AML-193 (cell line): ENCODE measurements at regions not wholly inside any gene's neighbourhood (a gene's known extent, or its start where the extent isn't known, plus 50 kb on each side); places are given as distances from the start of the nearest gene placed in this dataset.
"Not testable (repeated sequence)": the region's sequence is repeated elsewhere in the genome, so short reads cannot be mapped to it uniquely, and the experiment has no call there.

ENCODE experiments used
- DNase-seq, 2 experiments: peaks; one replicate each; lab custom pipeline; 2025; lab: John Stamatoyannopoulos, UW

- DNase-seq = no peak
These were observed 933.9 kb upstream of the EPHA5 start for GRCh38 chr4:66604192-66604591.

DNA sequence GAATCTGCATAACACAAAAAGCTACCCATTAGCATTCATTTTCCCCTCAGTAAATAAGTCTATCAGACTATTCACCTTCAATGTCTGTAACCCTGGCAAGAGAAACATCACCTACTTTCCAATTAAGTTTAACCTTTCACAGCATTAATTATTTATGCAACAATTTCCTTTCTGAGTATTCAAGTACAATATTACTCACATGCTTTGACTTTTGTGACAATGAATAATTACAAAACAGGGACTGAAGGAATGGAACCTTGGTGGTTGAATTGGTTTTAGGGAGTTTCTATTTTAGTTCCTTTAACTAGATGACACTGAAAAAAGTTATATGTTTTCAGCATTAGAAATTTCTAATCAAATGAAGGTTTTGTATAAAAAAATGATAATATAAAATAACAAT lies 932.3 kb upstream of the EPHA5 start:
- DNase-seq = no peak

GRCh38 chr4:66591968-66592367 lies 921.7 kb upstream of the EPHA5 start:
- no peak for DNase-seq

- no peak for DNase-seq
These were observed 920.4 kb upstream of the EPHA5 start for GRCh38 chr4:66590488-66591215.

DNA sequence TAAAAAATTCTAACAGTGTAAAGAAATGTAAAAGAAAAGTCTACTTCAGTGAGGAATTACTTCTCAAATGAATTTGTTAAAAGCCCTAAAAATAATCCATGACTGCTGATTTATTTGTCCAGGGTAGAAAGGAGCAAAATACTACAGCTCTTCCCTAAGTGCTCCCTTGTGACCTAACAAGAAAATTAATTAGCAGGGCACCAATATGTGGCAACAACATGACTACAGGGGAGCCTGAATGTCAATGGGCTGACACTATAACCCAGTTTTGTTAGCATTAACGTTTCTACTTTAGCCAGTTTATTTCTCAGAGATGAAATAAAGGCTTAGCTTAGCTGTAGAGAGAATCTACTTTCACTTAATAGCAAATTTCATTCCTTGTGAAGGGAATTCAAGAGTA lies 918.9 kb upstream of the EPHA5 start:
- no peak for DNase-seq

GRCh38 chr4:66585767-66586166 lies 915.5 kb upstream of the EPHA5 start:
- DNase-seq = no peak

DNA sequence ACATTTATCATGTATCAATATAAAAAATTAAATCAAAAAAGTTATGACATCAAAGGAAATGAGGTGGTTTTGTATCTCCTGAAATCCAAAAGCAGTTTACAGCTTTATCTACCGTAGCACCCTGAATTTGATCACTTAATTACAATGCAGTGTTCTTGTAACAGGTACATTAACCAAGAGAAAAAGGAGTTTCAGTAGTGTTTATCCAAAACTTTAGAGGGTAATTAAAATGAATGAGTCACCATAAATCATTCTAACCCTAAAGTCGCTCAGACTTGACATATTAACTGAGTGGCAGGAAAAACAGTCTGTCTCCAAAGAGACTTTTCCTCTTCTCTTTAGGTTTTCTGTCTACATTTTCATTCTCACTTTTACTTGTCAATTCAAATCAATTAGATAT lies 907.6 kb upstream of the EPHA5 start:
- no peak for DNase-seq

- DNase-seq = no peak
These were observed 904.9 kb upstream of the EPHA5 start for GRCh38 chr4:66575008-66575696.

- DNase-seq = no peak
These were observed 904.1 kb upstream of the EPHA5 start for GRCh38 chr4:66574145-66574978.

DNA sequence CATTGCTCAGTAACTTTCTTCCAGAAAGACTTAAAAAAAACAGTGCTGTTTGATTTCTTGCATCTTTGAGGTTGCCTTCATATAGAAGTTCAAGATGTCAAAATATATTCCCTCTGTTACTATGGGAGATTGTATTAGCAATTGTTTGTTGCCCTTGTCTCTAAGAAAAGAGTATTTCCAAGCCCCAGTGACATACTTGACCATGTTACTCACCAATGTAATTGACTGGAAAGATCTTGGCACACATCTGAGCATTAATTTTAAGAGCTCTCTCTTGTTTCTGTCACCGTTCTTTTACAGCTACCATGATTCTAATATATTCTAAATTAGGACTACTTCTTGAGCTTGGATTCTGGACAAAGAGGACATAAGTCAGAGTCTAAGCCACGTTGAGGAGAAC lies 902.7 kb upstream of the EPHA5 start:
- DNase-seq = no peak

DNA sequence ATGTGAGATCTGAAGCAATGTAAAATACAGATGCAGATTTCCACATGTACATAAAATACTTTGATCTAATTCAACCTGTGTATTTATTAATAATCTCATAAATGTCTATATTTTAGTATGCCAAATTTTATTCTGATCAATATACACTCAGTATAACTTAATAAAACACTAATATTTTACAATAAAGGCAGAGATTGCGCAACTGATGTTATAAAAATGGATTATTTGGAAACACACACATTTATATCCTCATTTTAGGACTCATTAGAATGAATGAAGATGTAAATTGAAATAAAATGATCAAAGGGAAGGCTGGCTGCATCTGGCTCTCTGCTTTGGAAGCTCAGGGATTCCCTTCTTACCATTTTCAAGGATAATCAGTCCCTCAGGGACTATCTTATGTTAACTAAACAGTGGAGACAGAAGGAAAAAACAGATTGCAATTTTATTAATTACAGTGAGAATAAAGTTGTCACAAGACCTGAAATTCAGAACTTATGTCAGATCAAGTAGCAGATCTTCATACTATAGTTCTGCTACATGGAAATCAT lies 900.9 kb upstream of the EPHA5 start:
- DNase-seq = no peak

GRCh38 chr4:66569228-66569627 lies 898.9 kb upstream of the EPHA5 start:
- no peak for DNase-seq

GRCh38 chr4:66568431-66568830 lies 898.1 kb upstream of the EPHA5 start:
- no peak for DNase-seq

- DNase-seq = no peak
These were observed 897.7 kb upstream of the EPHA5 start for GRCh38 chr4:66568001-66568400.

- no peak for DNase-seq
These were observed 897.3 kb upstream of the EPHA5 start for GRCh38 chr4:66567551-66567950.

GRCh38 chr4:66565801-66566200 lies 895.5 kb upstream of the EPHA5 start:
- DNase-seq = no peak

GRCh38 chr4:66564901-66565651 lies 894.8 kb upstream of the EPHA5 start:
- no peak for DNase-seq

DNA sequence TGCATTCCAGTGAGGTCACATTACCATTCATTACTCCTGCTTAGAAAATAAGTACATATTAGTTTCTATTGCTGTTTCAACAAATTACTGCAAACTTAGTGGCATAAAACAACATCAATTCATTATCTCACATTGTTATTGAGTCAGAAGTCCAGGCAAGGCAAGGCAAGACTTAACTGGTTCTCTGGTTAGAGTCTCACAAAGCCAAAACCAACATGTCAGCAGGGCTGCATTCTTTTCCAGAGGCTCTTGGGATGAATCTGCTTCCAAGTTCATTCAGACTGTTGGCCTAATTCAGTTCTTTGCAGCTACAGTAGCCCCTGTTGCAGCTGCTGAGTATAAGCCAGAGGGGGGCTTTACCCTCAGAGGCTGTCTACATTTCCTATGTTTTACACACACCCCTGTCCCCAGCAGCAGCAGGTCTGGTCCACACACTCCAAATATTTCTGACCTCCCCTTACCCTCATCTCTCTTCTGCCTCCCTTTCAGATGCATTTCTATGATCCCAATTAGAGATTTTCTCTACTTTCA lies 892.1 kb upstream of the EPHA5 start:
- DNase-seq = no peak

- DNase-seq = not testable (repeated sequence)
These were observed 891.3 kb upstream of the EPHA5 start for GRCh38 chr4:66561465-66562053.

GRCh38 chr4:66558651-66559050 lies 888.4 kb upstream of the EPHA5 start:
- no peak for DNase-seq

DNA sequence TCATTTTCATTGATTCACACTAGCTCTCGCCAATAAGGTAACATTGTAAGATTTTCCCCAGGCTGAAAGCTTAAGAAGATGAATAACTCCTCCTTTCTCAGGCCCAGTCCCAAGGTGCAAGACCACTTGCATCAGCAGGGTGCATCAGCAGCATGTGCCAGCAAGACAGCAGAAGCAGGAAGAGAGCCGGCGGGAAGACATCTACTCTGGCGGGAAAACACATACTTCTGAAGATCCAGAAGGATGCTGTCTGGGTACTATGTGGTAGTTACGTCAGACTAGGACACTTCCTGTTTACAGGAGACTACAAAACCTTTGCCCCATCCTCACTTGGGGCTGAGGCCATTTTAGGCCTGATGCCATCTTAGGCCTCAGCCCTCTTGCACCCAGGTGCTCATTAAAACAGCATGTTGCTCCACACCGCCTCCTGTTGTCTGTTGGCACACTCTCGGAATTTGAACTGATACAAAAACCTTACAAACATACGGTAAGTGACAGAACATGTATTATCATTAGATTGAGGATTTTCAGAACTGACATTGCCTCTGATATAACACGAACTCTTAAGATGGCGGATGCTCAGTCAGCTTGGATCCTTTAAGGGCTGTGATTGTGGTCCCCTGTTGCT lies 886.5 kb upstream of the EPHA5 start:
- no peak for DNase-seq
